OCI-LY7 (cell line): ENCODE measurements at regions not wholly inside any gene's neighbourhood (a gene's known extent, or its start where the extent isn't known, plus 50 kb on each side); places are given as distances from the start of the nearest gene placed in this dataset.

Experiments
- BruUV-seq: library from RNA; stranded (reverse); fragments of 400-500 nt; replicated peaks from 2 replicates; lab custom pipeline; 2021; lab: Mats Ljungman, UMichigan
- CTCF ChIA-PET: fragments of 300-600 bp; sonication (Branson Sonifier 250); formaldehyde crosslinking; loops from one replicate; lab custom pipeline; 2022; ENCODE audit warnings: antibody characterized with exemption; ENCODE audit not compliant: unreplicated experiment; lab: Charles Lee
- POLR2A ChIA-PET: fragments of 300-600 bp; sonication (Branson Sonifier 250); formaldehyde crosslinking; loops from one replicate; lab custom pipeline; 2022; ENCODE audit warnings: antibody characterized with exemption; lab: Charles Lee
- DNase-seq: peaks from one replicate; pipeline ENCODE4 v3.0.0-alpha.2; 2015; ENCODE audit warnings: low spot score
- H2AFZ ChIP-seq: fragments of 200-600 bp; sonication (generic), shearing (Covaris generic); 2 replicates; pipeline ENCODE4 v1.6.1; 2014; ENCODE audit warnings: mild to moderate bottlenecking, antibody characterized with exemption, low read length, moderate library complexity
- H3K27ac ChIP-seq: fragments of 200-600 bp; sonication (generic); 2 replicates; pipeline ENCODE4 v1.5.1; 2014; ENCODE audit warnings: mixed run types, low read depth, mild to moderate bottlenecking, moderate library complexity, low read length, inconsistent platforms; ENCODE audit not compliant: poor library complexity, severe bottlenecking
- H3K36me3 ChIP-seq: fragments of 200-600 bp; sonication (generic); 2 replicates; pipeline ENCODE4 v1.6.1; 2014; ENCODE audit warnings: mild to moderate bottlenecking, antibody characterized with exemption, low read length, moderate library complexity, mixed read lengths; ENCODE audit not compliant: insufficient read depth
- H3K4me1 ChIP-seq: fragments of 200-600 bp; sonication (generic); 2 replicates; pipeline ENCODE4 v1.5.1; 2014; ENCODE audit warnings: mild to moderate bottlenecking, low read length; ENCODE audit not compliant: insufficient read depth, poor library complexity, severe bottlenecking
- H3K4me2 ChIP-seq: fragments of 200-600 bp; sonication (generic); 2 replicates; pipeline ENCODE4 v1.6.1; 2014; ENCODE audit warnings: mild to moderate bottlenecking, low read length
- H3K4me3 ChIP-seq: fragments of 200-600 bp; sonication (generic); 2 replicates; pipeline ENCODE4 v1.5.1; 2014; ENCODE audit warnings: mild to moderate bottlenecking, low read depth, low read length; ENCODE audit not compliant: poor library complexity, severe bottlenecking
- H3K79me2 ChIP-seq: fragments of 200-600 bp; sonication (generic); 2 replicates; pipeline ENCODE4 v1.6.1; 2016; ENCODE audit warnings: low read depth, mild to moderate bottlenecking, low read length, moderate library complexity, mixed read lengths; ENCODE audit not compliant: insufficient read depth
- H3K9me2 ChIP-seq: fragments of 200-600 bp; sonication (generic); 2 replicates; pipeline ENCODE4 v1.6.1; 2016; ENCODE audit warnings: mild to moderate bottlenecking, low read length, mixed read lengths; ENCODE audit not compliant: insufficient read depth
- H3K9me3 ChIP-seq: fragments of 200-600 bp; sonication (generic); 2 replicates; pipeline ENCODE4 v1.6.1; 2014; ENCODE audit warnings: mild to moderate bottlenecking, mixed run types, low read length, mixed read lengths
- H4K20me1 ChIP-seq: fragments of 200-600 bp; sonication (generic); 2 replicates; pipeline ENCODE4 v1.6.1; 2014; ENCODE audit warnings: mild to moderate bottlenecking, antibody characterized with exemption, low read length, moderate library complexity, mixed read lengths; ENCODE audit not compliant: insufficient read depth
- CTCF ChIP-seq: fragments of 200-600 bp; sonication (generic); conservative IDR thresholded peaks from 2 replicates; pipeline ENCODE4 v1.5.1; 2014; ENCODE audit warnings: mild to moderate bottlenecking, antibody characterized with exemption, low read length, moderate library complexity, mixed read lengths
- EZH2phosphoT487 ChIP-seq: fragments of 200-600 bp; sonication (generic); IDR thresholded peaks from 2 replicates; pipeline ENCODE4 v1.6.1; 2018; ENCODE audit warnings: low read depth, borderline replicate concordance, mild to moderate bottlenecking, mixed run types, antibody characterized with exemption, low read length, moderate library complexity, mixed read lengths
- intact Hi-C: fragments of 100-400 bp; cut with micrococcal nuclease; formaldehyde crosslinking; loops from one replicate; pipeline ENCODE4 v1.10.0; 2022; ENCODE audit not compliant: unreplicated experiment

DNA sequence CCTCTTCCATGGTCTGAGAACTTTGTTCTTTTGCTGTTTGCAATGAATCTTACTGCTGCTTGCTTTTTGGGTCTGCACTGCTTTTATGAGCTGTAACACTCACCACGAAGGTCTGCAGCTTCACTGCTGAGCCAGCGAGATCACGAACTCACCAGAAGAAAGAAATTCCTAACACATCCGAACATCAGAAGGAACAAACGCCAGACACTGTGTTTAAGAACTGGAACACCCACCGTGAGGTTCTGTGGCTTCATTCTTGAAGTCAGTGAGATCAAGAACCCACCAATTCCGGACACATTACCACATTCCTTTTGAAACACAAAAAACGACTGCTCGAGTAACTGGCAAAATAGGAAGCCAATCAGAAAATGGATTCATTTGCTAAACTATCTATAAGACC is 471.8 kb downstream of the TFAP2A start:
- TF ChIP-seq CTCF (no peak), EZH2phosphoT487 (no peak)
- H3K27ac ChIP-seq = no peak overlapping the region
- POLR2A ChIA-PET = interaction anchor here (0.7 kb wide), 1 partner anchor 226 kb away, joined by 3 read pairs; no protein-coding TSS in a partner anchor
- no peaks in the 10 kb centered on the region for H3K36me3 ChIP-seq
- H2AFZ ChIP-seq = no peak overlapping the region
- H3K9me3 ChIP-seq = no peaks in the 10 kb centered on the region
- no peak overlapping the region for H3K4me3 ChIP-seq
- H3K4me1 ChIP-seq = no peaks in the 10 kb centered on the region
- CTCF ChIA-PET = no interaction called here
- DNase-seq = no peak
- no peaks in the 10 kb centered on the region for H3K9me2 ChIP-seq
- no TSS peak for BruUV-seq
- no peaks in the 10 kb centered on the region for H3K79me2 ChIP-seq
- H4K20me1 ChIP-seq = no peaks in the 10 kb centered on the region
- intact Hi-C loops = no loop called here
- H3K4me2 ChIP-seq = no peak overlapping the region

DNA sequence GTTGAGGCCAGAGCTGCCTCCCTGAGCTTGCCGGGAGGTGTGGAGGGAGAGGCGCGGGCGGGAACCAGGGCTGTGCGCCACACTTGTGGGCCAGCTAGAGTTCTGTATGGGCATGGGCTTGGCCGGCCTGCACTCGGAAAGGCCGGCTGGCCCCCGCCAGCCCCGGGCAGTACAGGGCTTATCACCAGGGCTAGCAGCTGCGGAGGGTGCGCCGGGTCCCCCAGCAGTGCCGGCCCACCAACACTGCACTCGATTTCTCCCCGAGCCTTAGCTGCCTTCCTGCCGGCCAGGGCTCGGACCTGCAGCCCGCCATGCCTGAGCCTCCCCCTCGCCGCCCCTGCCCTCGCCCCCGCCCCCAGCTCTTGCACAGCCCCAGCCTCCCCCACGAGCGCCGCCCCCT is 472.7 kb downstream of the TFAP2A start:
- Histone ChIP-seq H3K4me2 (no peak overlapping the region), H3K27ac (no peak overlapping the region), H3K4me1 (no peaks in the 10 kb centered on the region), H3K4me3 (no peak overlapping the region), H3K36me3 (no peaks in the 10 kb centered on the region), H3K9me2 (no peaks in the 10 kb centered on the region), H3K9me3 (no peaks in the 10 kb centered on the region), H2AFZ (no peak overlapping the region), H4K20me1 (no peaks in the 10 kb centered on the region), H3K79me2 (no peaks in the 10 kb centered on the region)
- no TSS peak for BruUV-seq
- CTCF ChIA-PET = no interaction called here
- DNase-seq = no peak
- no peak for TF ChIP-seq CTCF
- no peak for TF ChIP-seq EZH2phosphoT487
- POLR2A ChIA-PET = interaction anchor here (0.5 to 0.7 kb wide), 2 partner anchors 227 to 1314 kb away, joined by 3 to 4 read pairs; no protein-coding TSS in a partner anchor
- intact Hi-C loops = no loop called here

GRCh38 chr6:9938801-9939200 is 476.1 kb downstream of the TFAP2A start:
- Histone ChIP-seq H3K79me2 (no peaks in the 10 kb centered on the region), H3K9me2 (no peaks in the 10 kb centered on the region), H3K4me2 (no peak overlapping the region), H2AFZ (no peak overlapping the region), H3K9me3 (no peaks in the 10 kb centered on the region), H3K27ac (no peak overlapping the region), H3K36me3 (no peaks in the 10 kb centered on the region), H3K4me1 (no peaks in the 10 kb centered on the region), H4K20me1 (no peaks in the 10 kb centered on the region), H3K4me3 (no peak overlapping the region)
- intact Hi-C loops = no loop called here
- BruUV-seq = no TSS peak
- CTCF ChIA-PET = no interaction called here
- no peak for TF ChIP-seq CTCF
- no peak for TF ChIP-seq EZH2phosphoT487
- DNase-seq = no peak
- POLR2A ChIA-PET = interaction anchor here (0.7 kb wide), 1 partner anchor 15 kb away, joined by 4 read pairs; no protein-coding TSS in a partner anchor
